ENCODE measurements at regions not wholly inside any gene's neighbourhood (a gene's known extent, or its start where the extent isn't known, plus 50 kb on each side); places are given as distances from the start of the nearest gene placed in this dataset.

DNA sequence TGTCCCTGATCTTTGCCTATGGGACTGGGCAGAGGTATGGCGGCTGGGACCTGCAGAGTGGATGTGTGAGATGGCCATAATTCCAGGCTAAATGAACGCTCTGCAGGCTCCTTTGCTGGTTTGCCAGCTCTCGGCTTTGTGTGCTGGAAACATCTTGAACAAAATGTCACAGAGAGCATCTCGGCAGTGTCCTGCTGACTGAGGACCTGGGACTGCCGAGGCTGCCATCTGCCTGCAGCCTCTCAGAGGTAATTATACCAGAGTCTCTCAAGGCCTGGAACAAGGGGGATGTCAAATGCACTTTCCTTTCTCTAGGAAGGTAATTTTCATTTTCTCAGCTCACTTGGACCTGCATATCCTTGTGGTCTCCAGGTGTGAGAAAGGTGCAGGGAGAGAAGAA is 354.2 kb downstream of the PDCD6IP start:
- TF ChIP-seq POLR2A (IDR thresholded peaks at IDR 0.05), result no peak
- TF ChIP-seq, protein P1, sequence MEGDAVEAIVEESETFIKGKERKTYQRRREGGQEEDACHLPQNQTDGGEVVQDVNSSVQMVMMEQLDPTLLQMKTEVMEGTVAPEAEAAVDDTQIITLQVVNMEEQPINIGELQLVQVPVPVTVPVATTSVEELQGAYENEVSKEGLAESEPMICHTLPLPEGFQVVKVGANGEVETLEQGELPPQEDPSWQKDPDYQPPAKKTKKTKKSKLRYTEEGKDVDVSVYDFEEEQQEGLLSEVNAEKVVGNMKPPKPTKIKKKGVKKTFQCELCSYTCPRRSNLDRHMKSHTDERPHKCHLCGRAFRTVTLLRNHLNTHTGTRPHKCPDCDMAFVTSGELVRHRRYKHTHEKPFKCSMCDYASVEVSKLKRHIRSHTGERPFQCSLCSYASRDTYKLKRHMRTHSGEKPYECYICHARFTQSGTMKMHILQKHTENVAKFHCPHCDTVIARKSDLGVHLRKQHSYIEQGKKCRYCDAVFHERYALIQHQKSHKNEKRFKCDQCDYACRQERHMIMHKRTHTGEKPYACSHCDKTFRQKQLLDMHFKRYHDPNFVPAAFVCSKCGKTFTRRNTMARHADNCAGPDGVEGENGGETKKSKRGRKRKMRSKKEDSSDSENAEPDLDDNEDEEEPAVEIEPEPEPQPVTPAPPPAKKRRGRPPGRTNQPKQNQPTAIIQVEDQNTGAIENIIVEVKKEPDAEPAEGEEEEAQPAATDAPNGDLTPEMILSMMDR (IDR thresholded peaks at IDR 0.05), result no peak

Data from Peyer's patch (tissue), 4 donors.